ENCODE measurements at regions not wholly inside any gene's neighbourhood (a gene's known extent, or its start where the extent isn't known, plus 50 kb on each side); places are given as distances from the start of the nearest gene placed in this dataset.

GRCh38 chr1:198878566-198878965, 239.7 kb downstream of the PTPRC start:
- H3K9ac ChIP-seq (ENCODE audit: low read length), result no peak overlapping the region
- no peak overlapping the region for H3K4me2 ChIP-seq (ENCODE audit: low read length)
- H3F3A ChIP-seq (ENCODE audit: insufficient read depth, low read length), result 0 out of 2 replicates have a peak, but pooled peaks cover 7% of the 10 kb centered on the region
- H3K79me2 ChIP-seq (ENCODE audit: insufficient read depth, low read length), result peaks cover 84% of the 10 kb centered on the region
- H3K9me3 ChIP-seq (ENCODE audit: low read length), result no peaks in the 10 kb centered on the region
- H3K36me3 ChIP-seq (ENCODE audit: insufficient read depth, low read length), result peaks cover 97% of the 10 kb centered on the region
- H3K27ac ChIP-seq (ENCODE audit: low read depth, low read length, poor library complexity, severe bottlenecking), result no peak overlapping the region
- TF ChIP-seq EZH2 (IDR thresholded peaks at IDR 0.05; ENCODE audit: borderline replicate concordance, low read length) (no peak), CTCF (IDR thresholded peaks at IDR 0.05; ENCODE audit: low read length) (no peak)
- H3K9me2 ChIP-seq (ENCODE audit: low read depth, low read length), result no peaks in the 10 kb centered on the region
- no peaks in the 10 kb centered on the region for H3K4me1 ChIP-seq (ENCODE audit: insufficient read depth, low read length, severe bottlenecking)
- H4K20me1 ChIP-seq (ENCODE audit: insufficient read depth, low read length), result no peaks in the 10 kb centered on the region
- no peak overlapping the region for H3K4me3 ChIP-seq (ENCODE audit: low read depth, low read length, poor library complexity, severe bottlenecking)
- H2AFZ ChIP-seq (ENCODE audit: low read length), result no peak overlapping the region
- no peaks in the 10 kb centered on the region for H3K27me3 ChIP-seq (ENCODE audit: insufficient read depth, low read length)

GRCh38 chr1:198879711-198880306, 241.0 kb downstream of the PTPRC start:
- Histone ChIP-seq H3K9me2 (ENCODE audit: low read depth, low read length) (no peaks in the 10 kb centered on the region), H3K4me2 (ENCODE audit: low read length) (no peak overlapping the region), H3K4me3 (ENCODE audit: low read depth, low read length, poor library complexity, severe bottlenecking) (no peak overlapping the region), H3F3A (ENCODE audit: insufficient read depth, low read length) (0 out of 2 replicates have a peak, but pooled peaks cover 7% of the 10 kb centered on the region), H2AFZ (ENCODE audit: low read length) (no peak overlapping the region), H3K27me3 (ENCODE audit: insufficient read depth, low read length) (no peaks in the 10 kb centered on the region), H3K36me3 (ENCODE audit: insufficient read depth, low read length) (peaks cover 99% of the 10 kb centered on the region), H3K9me3 (ENCODE audit: low read length) (no peaks in the 10 kb centered on the region), H3K9ac (ENCODE audit: low read length) (no peak overlapping the region), H3K79me2 (ENCODE audit: insufficient read depth, low read length) (peaks cover 86% of the 10 kb centered on the region), H3K27ac (ENCODE audit: low read depth, low read length, poor library complexity, severe bottlenecking) (no peak overlapping the region), H3K4me1 (ENCODE audit: insufficient read depth, low read length, severe bottlenecking) (no peaks in the 10 kb centered on the region), H4K20me1 (ENCODE audit: insufficient read depth, low read length) (no peaks in the 10 kb centered on the region)
- TF ChIP-seq EZH2 (IDR thresholded peaks at IDR 0.05; ENCODE audit: borderline replicate concordance, low read length) (no peak), CTCF (IDR thresholded peaks at IDR 0.05; ENCODE audit: low read length) (no peak)

- no peak overlapping the region for H3K9ac ChIP-seq (ENCODE audit: low read length)
- no peaks in the 10 kb centered on the region for H3K9me3 ChIP-seq (ENCODE audit: low read length)
- H4K20me1 ChIP-seq (ENCODE audit: insufficient read depth, low read length), result no peaks in the 10 kb centered on the region
- no peak for TF ChIP-seq CTCF (IDR thresholded peaks at IDR 0.05; ENCODE audit: low read length)
- TF ChIP-seq EZH2 (IDR thresholded peaks at IDR 0.05; ENCODE audit: borderline replicate concordance, low read length), result no peak
- no peak overlapping the region for H2AFZ ChIP-seq (ENCODE audit: low read length)
- no peak overlapping the region for H3K4me3 ChIP-seq (ENCODE audit: low read depth, low read length, poor library complexity, severe bottlenecking)
- 0 out of 2 replicates have a peak, but pooled peaks cover 7% of the 10 kb centered on the region for H3F3A ChIP-seq (ENCODE audit: insufficient read depth, low read length)
- no peaks in the 10 kb centered on the region for H3K27me3 ChIP-seq (ENCODE audit: insufficient read depth, low read length)
- no peaks in the 10 kb centered on the region for H3K9me2 ChIP-seq (ENCODE audit: low read depth, low read length)
- H3K36me3 ChIP-seq (ENCODE audit: insufficient read depth, low read length), result peaks cover 97% of the 10 kb centered on the region
- H3K79me2 ChIP-seq (ENCODE audit: insufficient read depth, low read length), result peaks cover 86% of the 10 kb centered on the region
- H3K4me1 ChIP-seq (ENCODE audit: insufficient read depth, low read length, severe bottlenecking), result no peaks in the 10 kb centered on the region
- H3K27ac ChIP-seq (ENCODE audit: low read depth, low read length, poor library complexity, severe bottlenecking), result no peak overlapping the region
- no peak overlapping the region for H3K4me2 ChIP-seq (ENCODE audit: low read length)
Observed at GRCh38 chr1:198880397-198880796, 241.6 kb downstream of the PTPRC start.

Data from OCI-LY1 (cell line).